H1 (cell line): ENCODE measurements at regions not wholly inside any gene's neighbourhood (a gene's known extent, or its start where the extent isn't known, plus 50 kb on each side); places are given as distances from the start of the nearest gene placed in this dataset.

Experiments
- CTCF ChIA-PET: fragments of 300-600 bp; sonication (Branson Sonifier 250); formaldehyde crosslinking; loops from one replicate; lab custom pipeline; 2021; ENCODE audit not compliant: partially characterized antibody; lab: Charles Lee
- POLR2A ChIA-PET: fragments of 300-600 bp; sonication (Branson Sonifier 250); formaldehyde crosslinking; loops from one replicate; lab custom pipeline; 2021; ENCODE audit warnings: inconsistent platforms; ENCODE audit not compliant: partially characterized antibody; lab: Charles Lee
- DNase-seq, 2 experiments: peaks; one replicate each; pipeline versions ENCODE4 v3.0.0 to v3.0.0-alpha.2; 2010 to 2022; ENCODE audit warnings: low spot score in 2 of 2, low read depth in 1 of 2, mixed read lengths in 1 of 2
- FAIRE-seq: peaks from 2 replicates; lab custom pipeline; 2011; peaks lifted over from hg19 to GRCh38; lab: Jason Lieb, UNC
- H2AFZ ChIP-seq: 2 replicates; pipeline ENCODE4 v1.8.1; 2012; ENCODE audit warnings: low read length, inconsistent platforms
- H2AK5ac ChIP-seq: 2 replicates; pipeline ENCODE4 v1.6.1; 2013; ENCODE audit warnings: low read depth, low read length
- H2BK120ac ChIP-seq: replicated peaks from 2 replicates; pipeline ENCODE3; 2013; ENCODE audit warnings: low read depth, low read length, inconsistent platforms
- H2BK12ac ChIP-seq: 2 replicates; pipeline ENCODE4 v1.6.1; 2013; ENCODE audit warnings: low read depth, low read length
- H2BK15ac ChIP-seq: 2 replicates; pipeline ENCODE4 v1.6.1; 2013; ENCODE audit warnings: low read length
- H2BK20ac ChIP-seq: 2 replicates; pipeline ENCODE4 v1.6.1; 2013; ENCODE audit warnings: low read length
- H2BK5ac ChIP-seq: 2 replicates; pipeline ENCODE4 v1.6.1; 2013; ENCODE audit warnings: low read depth, low read length
- H3K14ac ChIP-seq: 2 replicates; pipeline ENCODE4 v1.6.1; 2013; ENCODE audit warnings: inconsistent platforms; ENCODE audit not compliant: insufficient read length
- H3K18ac ChIP-seq: 2 replicates; pipeline ENCODE4 v1.6.1; 2013; ENCODE audit warnings: low read length; ENCODE audit errors: extremely low read depth
- H3K23ac ChIP-seq: 2 replicates; pipeline ENCODE4 v1.6.1; 2013; ENCODE audit warnings: inconsistent platforms; ENCODE audit not compliant: insufficient read length
- H3K23me2 ChIP-seq: 2 replicates; pipeline ENCODE4 v1.6.1; 2013; ENCODE audit warnings: low read depth, low read length
- H3K27ac ChIP-seq: 2 replicates; pipeline ENCODE4 v1.6.1; 2011; ENCODE audit warnings: low read depth, low read length, inconsistent platforms
- H3K27me3 ChIP-seq, 4 experiments: replicated peaks in 1 of 4; 1 replicate in 1 of 4; 2 replicates in 3 of 4; pipeline versions ENCODE4 v1.6.1 to v1.8.1; 2011 to 2013; ENCODE audit warnings: low read length in 3 of 4, mild to moderate bottlenecking in 3 of 4, inconsistent platforms in 2 of 4, mixed read lengths in 2 of 4, moderate library complexity in 1 of 4; ENCODE audit not compliant: control insufficient read depth in 3 of 4, insufficient read depth in 3 of 4; ENCODE audit errors: extremely low read depth in 1 of 4
- H3K36me3 ChIP-seq, 4 experiments: 2 replicates each; pipeline versions ENCODE4 v1.6.1 to v1.8.1; 2011 to 2013; ENCODE audit warnings: mild to moderate bottlenecking in 4 of 4, low read length in 3 of 4, moderate library complexity in 2 of 4, control low read depth in 1 of 4, inconsistent platforms in 1 of 4; ENCODE audit not compliant: insufficient read depth in 4 of 4, control insufficient read depth in 2 of 4
- H3K4ac ChIP-seq: replicated peaks from 2 replicates; pipeline ENCODE3; 2013; ENCODE audit warnings: low read length, low read depth, mixed read lengths, inconsistent platforms; ENCODE audit not compliant: insufficient read length
- H3K4me1 ChIP-seq, 4 experiments: replicated peaks in 1 of 4; 1 replicate in 1 of 4; 2 replicates in 3 of 4; pipeline versions ENCODE4 v1.6.1 to v1.8.1; 2011 to 2013; ENCODE audit warnings: low read length in 3 of 4, inconsistent platforms in 2 of 4, mixed read lengths in 1 of 4; ENCODE audit not compliant: insufficient read depth in 4 of 4, control insufficient read depth in 3 of 4
- H3K4me2 ChIP-seq, 2 experiments: 2 replicates each; pipeline versions ENCODE4 v1.6.1 to v1.8.1; 2011 to 2013; ENCODE audit warnings: low read depth in 2 of 2, low read length in 2 of 2, control low read depth in 1 of 2, inconsistent platforms in 1 of 2, mild to moderate bottlenecking in 1 of 2; ENCODE audit not compliant: insufficient read depth in 1 of 2
- H3K4me3 ChIP-seq, 4 experiments: fragments of 200-600, 300-600 bp in 1 of 4; sonication (generic), shearing (Covaris generic), sonication (Bioruptor Twin) in 1 of 4; 2 replicates each; pipeline versions ENCODE4 v1.5.1 to v1.8.1; 2011 to 2016; ENCODE audit warnings: low read length in 4 of 4, low read depth in 3 of 4, control low read depth in 2 of 4, inconsistent platforms in 2 of 4, mild to moderate bottlenecking in 2 of 4, mixed read lengths in 1 of 4, moderate library complexity in 1 of 4; ENCODE audit not compliant: insufficient read depth in 2 of 4; ENCODE audit errors: extremely low read depth in 1 of 4
- H3K56ac ChIP-seq: replicated peaks from 2 replicates; pipeline ENCODE3; 2013; ENCODE audit warnings: low read depth, mild to moderate bottlenecking, mixed read lengths, low read length, inconsistent platforms; ENCODE audit not compliant: insufficient read length
- H3K79me1 ChIP-seq: 2 replicates; pipeline ENCODE4 v1.6.1; 2013; ENCODE audit warnings: low read depth, low read length, control low read depth
- H3K79me2 ChIP-seq, 2 experiments: 2 replicates each; pipeline versions ENCODE4 v1.6.1 to v1.8.1; 2012 to 2013; ENCODE audit warnings: low read length in 2 of 2, mild to moderate bottlenecking in 2 of 2, inconsistent platforms in 1 of 2; ENCODE audit not compliant: insufficient read depth in 2 of 2, control insufficient read depth in 1 of 2
- H3K9ac ChIP-seq, 4 experiments: replicated peaks in 1 of 4; 1 replicate in 1 of 4; 2 replicates in 3 of 4; pipeline versions ENCODE4 v1.6.1 to v1.8.1; 2011 to 2013; ENCODE audit warnings: low read depth in 3 of 4, low read length in 3 of 4, control low read depth in 2 of 4, mild to moderate bottlenecking in 2 of 4, moderate library complexity in 2 of 4, inconsistent platforms in 1 of 4; ENCODE audit errors: extremely low read depth in 1 of 4
- H3K9me3 ChIP-seq, 2 experiments: 2 replicates each; pipeline versions ENCODE4 v1.6.1 to v1.8.1; 2012 to 2013; ENCODE audit warnings: mild to moderate bottlenecking in 2 of 2, moderate library complexity in 2 of 2, control low read depth in 1 of 2, inconsistent platforms in 1 of 2, low read depth in 1 of 2, low read length in 1 of 2, mixed read lengths in 1 of 2; ENCODE audit not compliant: insufficient read depth in 2 of 2
- H4K20me1 ChIP-seq, 2 experiments: replicated peaks in 1 of 2; 2 replicates each; pipeline versions ENCODE3 to v1.8.1; 2011 to 2013; ENCODE audit warnings: inconsistent platforms in 2 of 2, low read length in 2 of 2, mild to moderate bottlenecking in 1 of 2; ENCODE audit not compliant: insufficient read depth in 2 of 2, control insufficient read depth in 1 of 2
- H4K5ac ChIP-seq: 2 replicates; pipeline ENCODE4 v1.6.1; 2013; ENCODE audit warnings: low read length, low read depth, mixed read lengths, inconsistent platforms; ENCODE audit not compliant: insufficient read length
- H4K8ac ChIP-seq: 2 replicates; pipeline ENCODE4 v1.8.0; 2013; ENCODE audit warnings: mild to moderate bottlenecking, moderate library complexity, low read length, inconsistent platforms; ENCODE audit not compliant: insufficient read depth; ENCODE audit errors: extremely low read depth
- H4K91ac ChIP-seq: replicated peaks from 2 replicates; pipeline ENCODE3; 2013; ENCODE audit warnings: low read length, mixed read lengths, inconsistent platforms; ENCODE audit not compliant: insufficient read length
- ASH2L ChIP-seq: fragments of 200-600, 300-600 bp; sonication (generic); IDR thresholded peaks from one replicate; pipeline ENCODE4 v1.7.1; 2017; ENCODE audit warnings: low read length
- BACH1 ChIP-seq: IDR thresholded peaks from 2 replicates; pipeline ENCODE4 v1.6.1; 2012; ENCODE audit warnings: low read length, improper control_type of control experiment
- CBX5 ChIP-seq: fragments of 300-800, 300-1000 bp; sonication (generic); IDR thresholded peaks from 2 replicates; pipeline ENCODE4 v1.7.1; 2016; ENCODE audit warnings: antibody characterized with exemption, low read length, low read depth
- CREB1 ChIP-seq: IDR thresholded peaks from 2 replicates; pipeline ENCODE4 v1.6.1; 2012; ENCODE audit warnings: inconsistent platforms
- EP300 ChIP-seq, 2 experiments: IDR thresholded peaks; 1 replicate in 1 of 2; 2 replicates in 1 of 2; pipeline ENCODE4 v1.6.1; 2011 to 2012; ENCODE audit warnings: low read depth in 2 of 2, low read length in 2 of 2, mild to moderate bottlenecking in 2 of 2, borderline replicate concordance in 1 of 2, inconsistent platforms in 1 of 2, moderate library complexity in 1 of 2
- GTF2F1 ChIP-seq: IDR thresholded peaks from 2 replicates; pipeline ENCODE4 v1.6.1; 2012; ENCODE audit warnings: low read depth, low read length, improper control_type of control experiment, borderline replicate concordance
- HDAC2 ChIP-seq, 2 experiments: fragments of 300-600 bp in 1 of 2; sonication (generic) in 1 of 2; IDR thresholded peaks; 2 replicates each; pipeline ENCODE4 v1.6.1; 2011 to 2012; ENCODE audit warnings: low read depth in 2 of 2, low read length in 2 of 2, mild to moderate bottlenecking in 2 of 2, moderate library complexity in 2 of 2, borderline replicate concordance in 1 of 2, inconsistent platforms in 1 of 2
- NANOG ChIP-seq: IDR thresholded peaks from 2 replicates; pipeline ENCODE4 v1.6.1; 2011; ENCODE audit warnings: low read length, low read depth, mild to moderate bottlenecking, inconsistent platforms; ENCODE audit not compliant: insufficient read depth, poor library complexity, severe bottlenecking
- POLR2AphosphoS5 ChIP-seq: IDR thresholded peaks from 2 replicates; pipeline ENCODE4 v1.6.1; 2011; ENCODE audit warnings: low read depth, low read length
- RAD21 ChIP-seq, 2 experiments: IDR thresholded peaks in 1 of 2; conservative IDR thresholded peaks in 1 of 2; 2 replicates each; pipeline ENCODE4 v1.6.1; 2011; ENCODE audit warnings: low read depth in 2 of 2, low read length in 2 of 2, improper control_type of control experiment in 1 of 2, inconsistent platforms in 1 of 2, mild to moderate bottlenecking in 1 of 2, moderate library complexity in 1 of 2
- RXRA ChIP-seq: IDR thresholded peaks from 2 replicates; pipeline ENCODE4 v1.6.1; 2011; ENCODE audit warnings: low read depth, mild to moderate bottlenecking, low read length, moderate library complexity; ENCODE audit not compliant: insufficient read depth
- SIN3A ChIP-seq, 2 experiments: IDR thresholded peaks in 1 of 2; conservative IDR thresholded peaks in 1 of 2; 2 replicates each; pipeline ENCODE4 v1.6.1; 2011 to 2012; ENCODE audit warnings: low read length in 2 of 2, improper control_type of control experiment in 1 of 2, low read depth in 1 of 2, mild to moderate bottlenecking in 1 of 2
- SP2 ChIP-seq: IDR thresholded peaks from 2 replicates; pipeline ENCODE4 v1.6.1; 2012; ENCODE audit warnings: mild to moderate bottlenecking, low read length, inconsistent platforms
- TAF7 ChIP-seq: optimal IDR thresholded peaks from 2 replicates; pipeline ENCODE3; 2011; ENCODE audit warnings: low read depth, mild to moderate bottlenecking, inconsistent platforms, low read length, moderate library complexity, borderline replicate concordance
- WGBS, 2 experiments: shearing (Covaris generic) in 1 of 2; methylation state at CpG; one replicate each; pipeline versions ENCODE4 v1.1.6 to v1.1.7; 2013 to 2015; ENCODE audit warnings: low lambda C conversion rate in 2 of 2, mixed read lengths in 2 of 2, inconsistent platforms in 1 of 2, low coverage in 1 of 2, missing lambda C conversion rate in 1 of 2; ENCODE audit not compliant: insufficient replicate concordance in 2 of 2, insufficient coverage in 1 of 2, insufficient read length in 1 of 2; ENCODE audit errors: extremely low coverage in 1 of 2, missing lambda C conversion rate in 1 of 2; 5-methylcytosine and 5-hydroxymethylcytosine counted together

GRCh38 chr9:75378926-75379325 lies 290.6 kb downstream of the OSTF1 start:
- Histone ChIP-seq H3K79me2 (no peaks in the 10 kb centered on the region), H2BK20ac (no peak overlapping the region), H4K5ac (no peak overlapping the region), H3K27me3 (no peaks in the 10 kb centered on the region), H3K79me1 (no peaks in the 10 kb centered on the region), H2BK15ac (no peak overlapping the region), H2AFZ (no peak overlapping the region), H2BK5ac (no peak overlapping the region), H3K9ac (no peak overlapping the region), H3K4ac (no peak overlapping the region), H3K27ac (no peak overlapping the region), H3K36me3 (peaks cover 0 to 5% (median 0%) of the 10 kb centered on the region in 4 experiments; a peak in 1 of 8 replicates), H3K23me2 (no peaks in the 10 kb centered on the region), H4K8ac (no peak overlapping the region), H4K91ac (no peak overlapping the region), H3K4me3 (no peak overlapping the region), H2BK12ac (no peak overlapping the region), H2BK120ac (no peak overlapping the region), H3K4me2 (no peak overlapping the region), H4K20me1 (no peaks in the 10 kb centered on the region), H3K18ac (no peak overlapping the region), H3K23ac (no peak overlapping the region), H3K14ac (no peak overlapping the region), H3K4me1 (no peaks in the 10 kb centered on the region), H2AK5ac (no peak overlapping the region), H3K56ac (no peak overlapping the region), H3K9me3 (peaks cover 3 to 7% of the 10 kb centered on the region in 2 experiments; a peak in 3 of 4 replicates)
- no peak for DNase-seq
- CTCF ChIA-PET = no interaction called here
- WGBS, 2 experiments = 92% methylated on average over 1 of the region's 1 CpG; no CpG with 5 or more reads in 1 of the 2 experiments
- TF ChIP-seq NANOG (no peak), GTF2F1 (no peak), HDAC2 (IDR thresholded peaks at IDR 0.05; ENCODE audit: borderline replicate concordance in 1 of 2, low read depth in 2 of 2, low read length in 2 of 2) (no peak), EP300 (IDR thresholded peaks at IDR 0.05; ENCODE audit: borderline replicate concordance in 1 of 2, low read depth in 2 of 2, low read length in 2 of 2) (no peak), SP2 (no peak), CBX5 (no peak), POLR2AphosphoS5 (no peak), RAD21 (IDR thresholded peaks at IDR 0.05 in 1 of 2, conservative IDR thresholded peaks at IDR 0.05 in 1 of 2; ENCODE audit: low read depth in 2 of 2, low read length in 2 of 2) (no peak), CREB1 (no peak), SIN3A (conservative IDR thresholded peaks at IDR 0.05 in 1 of 2, IDR thresholded peaks at IDR 0.05 in 1 of 2; ENCODE audit: low read depth in 1 of 2, low read length in 2 of 2) (no peak), TAF7 (no peak), BACH1 (no peak), ASH2L (no peak), RXRA (no peak)
- FAIRE-seq = no peak
- POLR2A ChIA-PET = interaction anchor here (1.3 kb wide), 1 partner anchor 20 kb away, joined by 3 read pairs; no protein-coding TSS in a partner anchor
